ENCODE measurements at regions not wholly inside any gene's neighbourhood (a gene's known extent, or its start where the extent isn't known, plus 50 kb on each side); places are given as distances from the start of the nearest gene placed in this dataset.
A peak's percentile ranks its signal among the peaks of the same experiment; 100 is the strongest.
"Not testable (repeated sequence)": the region's sequence is repeated elsewhere in the genome, so short reads cannot be mapped to it uniquely, and the experiment has no call there.

GRCh38 chr12:126042286-126042685 lies 977.1 kb downstream of the AACS start:
- Histone ChIP-seq H3K4me1 (no peaks in the 10 kb centered on the region), H3K36me3 (no peaks in the 10 kb centered on the region), H3K27me3 (no peaks in the 10 kb centered on the region), H3K9me3 (peaks cover 9% of the 10 kb centered on the region; the same call in 1 of the 2 replicates), H3K4me2 (no peak overlapping the region), H4K20me1 (no peaks in the 10 kb centered on the region), H3K9ac (no peak overlapping the region), H3K4me3 (no peak overlapping the region), H3K27ac (no peak overlapping the region)
- TF ChIP-seq Cebpa-rat (IDR thresholded peaks at IDR 0.05) = no peak

GRCh38 chr12:126049501-126049900 lies 984.3 kb downstream of the AACS start:
- H3K9ac ChIP-seq, H3K4me3 ChIP-seq, H3K9me3 ChIP-seq, H3K36me3 ChIP-seq, H3K4me1 ChIP-seq, H4K20me1 ChIP-seq, H3K4me2 ChIP-seq, H3K27ac ChIP-seq, H3K27me3 ChIP-seq: not testable (repeated sequence)

DNA sequence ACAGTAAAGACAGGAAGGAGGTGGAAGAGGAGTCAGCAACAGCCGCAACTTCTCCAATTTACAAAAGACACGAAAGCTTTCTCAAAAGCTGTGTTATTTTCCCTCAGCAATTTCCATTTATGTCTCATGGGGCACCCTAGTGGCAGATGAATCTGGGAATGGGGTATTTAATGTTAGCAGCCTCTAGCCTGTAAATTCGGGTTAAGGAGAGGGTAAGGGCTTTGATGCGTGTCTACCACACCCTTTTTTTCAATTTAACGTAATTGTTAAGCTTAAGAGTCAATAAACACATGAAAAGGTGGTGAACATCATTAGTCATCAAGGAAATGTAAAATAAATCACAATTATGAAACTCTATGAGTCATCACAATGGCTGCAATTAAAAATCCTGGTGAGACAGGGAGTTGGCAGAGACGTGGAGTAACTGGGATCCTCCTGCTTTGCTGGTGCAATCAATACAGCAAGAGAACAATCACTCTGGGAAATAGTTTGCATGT lies 986.4 kb downstream of the AACS start:
- H3K9me3 ChIP-seq = no peaks in the 10 kb centered on the region

DNA sequence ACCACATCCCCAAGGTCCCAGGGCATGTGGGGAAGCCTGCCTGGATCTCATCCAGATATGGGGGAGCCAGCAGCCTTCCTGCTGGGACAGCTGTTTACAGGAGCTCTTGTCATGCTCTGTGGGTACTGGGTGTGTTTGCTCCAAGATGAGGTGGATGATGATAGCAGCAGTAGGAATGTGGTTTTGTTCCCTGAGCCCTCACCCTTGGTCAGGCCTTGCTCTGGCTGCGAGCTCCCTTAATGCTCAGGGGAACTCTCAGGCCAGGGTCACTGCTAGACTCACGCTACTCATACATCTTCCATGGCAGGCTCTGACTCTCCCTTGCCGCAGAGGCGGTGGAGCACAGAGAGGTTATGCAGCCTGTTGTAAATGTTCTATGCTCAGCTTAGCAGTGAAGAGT lies 990.3 kb downstream of the AACS start:
- Histone ChIP-seq H4K20me1 (no peaks in the 10 kb centered on the region), H3K4me3 (no peak overlapping the region), H3K4me1 (no peaks in the 10 kb centered on the region), H3K4me2 (no peak overlapping the region), H3K9ac (no peak overlapping the region), H3K27me3 (no peaks in the 10 kb centered on the region), H3K27ac (no peak overlapping the region), H3K36me3 (no peaks in the 10 kb centered on the region), H3K9me3 (no peaks in the 10 kb centered on the region)
- TF ChIP-seq Cebpa-rat (IDR thresholded peaks at IDR 0.05) = no peak

More for the DNA sequence above, 986.4 kb downstream of the AACS start:
- TF ChIP-seq Cebpa-rat (IDR thresholded peaks at IDR 0.05) = no peak
- no peak overlapping the region for H3K27ac ChIP-seq
- H3K4me2 ChIP-seq = no peak overlapping the region
- no peaks in the 10 kb centered on the region for H4K20me1 ChIP-seq
- H3K9ac ChIP-seq = no peak overlapping the region
- no peaks in the 10 kb centered on the region for H3K4me1 ChIP-seq
- H3K4me3 ChIP-seq = no peak overlapping the region
- no peaks in the 10 kb centered on the region for H3K27me3 ChIP-seq
- no peaks in the 10 kb centered on the region for H3K36me3 ChIP-seq

GRCh38 chr12:126061777-126062176 lies 996.5 kb downstream of the AACS start:
- no peak for TF ChIP-seq Cebpa-rat (IDR thresholded peaks at IDR 0.05)
- Histone ChIP-seq H3K9ac (no peak overlapping the region), H3K36me3 (no peaks in the 10 kb centered on the region)

DNA sequence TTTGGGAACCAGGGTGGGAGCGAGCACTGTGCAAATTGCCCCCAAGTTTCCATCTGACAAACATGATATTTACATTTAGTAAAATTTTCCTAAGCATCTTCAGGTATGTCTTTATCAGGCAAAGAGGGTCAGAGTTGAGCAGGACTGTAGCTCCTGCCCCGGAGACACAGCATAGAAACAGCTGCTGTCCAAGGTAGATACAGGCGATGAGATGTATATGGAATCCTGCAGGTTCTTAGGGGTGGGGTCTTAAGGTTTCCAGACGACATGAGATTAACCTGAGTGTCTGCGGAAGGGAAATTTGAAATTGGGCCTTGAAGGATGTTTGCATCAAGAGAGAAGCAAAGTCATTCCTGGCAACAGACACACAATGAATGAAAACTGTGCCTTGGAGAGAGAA lies 998.8 kb downstream of the AACS start:
- Histone ChIP-seq H3K27me3 (no peaks in the 10 kb centered on the region), H4K20me1 (no peaks in the 10 kb centered on the region), H3K9me3 (no peaks in the 10 kb centered on the region), H3K27ac (no peak overlapping the region), H3K9ac (no peak overlapping the region), H3K4me1 (peaks cover 10% of the 10 kb centered on the region), H3K36me3 (no peaks in the 10 kb centered on the region), H3K4me3 (no peak overlapping the region), H3K4me2 (no peak overlapping the region)
- TF ChIP-seq Cebpa-rat (IDR thresholded peaks at IDR 0.05) = no peak

More at GRCh38 chr12:126061777-126062176, 996.5 kb downstream of the AACS start:
- Histone ChIP-seq H3K4me1 (peaks cover 10% of the 10 kb centered on the region), H4K20me1 (no peaks in the 10 kb centered on the region), H3K27ac (no peak overlapping the region), H3K9me3 (no peaks in the 10 kb centered on the region), H3K4me2 (peak overlapping the region; percentile 57), H3K4me3 (no peak overlapping the region), H3K27me3 (no peaks in the 10 kb centered on the region)

GRCh38 chr12:126067626-126068329 lies 1002.5 kb downstream of the AACS start:
- Histone ChIP-seq H3K27ac (no peak overlapping the region), H4K20me1 (no peaks in the 10 kb centered on the region), H3K4me3 (no peak overlapping the region), H3K27me3 (no peaks in the 10 kb centered on the region), H3K9me3 (peaks cover 26% of the 10 kb centered on the region), H3K9ac (no peak overlapping the region), H3K4me1 (no peaks in the 10 kb centered on the region), H3K36me3 (no peaks in the 10 kb centered on the region), H3K4me2 (no peak overlapping the region)
- no peak for TF ChIP-seq Cebpa-rat (IDR thresholded peaks at IDR 0.05)

- Histone ChIP-seq H4K20me1 (no peaks in the 10 kb centered on the region), H3K4me1 (no peaks in the 10 kb centered on the region)
- no peak for TF ChIP-seq Cebpa-rat (IDR thresholded peaks at IDR 0.05)
Observed at GRCh38 chr12:126069549-126070165, 1004.4 kb downstream of the AACS start.

DNA sequence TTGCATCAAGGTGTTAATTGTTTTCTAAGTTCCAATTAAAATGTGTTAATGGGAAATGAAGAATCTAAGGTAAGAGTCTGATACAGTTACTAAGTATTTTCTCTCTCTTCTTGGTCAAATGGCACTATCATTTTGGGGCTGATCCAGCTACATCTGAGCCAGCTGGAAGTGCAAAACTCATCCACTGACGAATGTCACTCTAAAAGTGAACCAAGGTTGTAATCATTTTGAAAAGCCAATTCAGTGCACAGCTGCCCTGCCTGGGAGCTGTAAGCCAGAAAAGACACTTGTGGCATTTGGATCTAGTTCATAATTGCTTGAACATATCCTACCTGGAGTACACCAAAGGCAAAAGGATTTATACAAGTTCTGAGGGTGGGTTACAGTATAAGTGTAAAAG lies 1011.3 kb downstream of the AACS start:
- Histone ChIP-seq H3K27ac (no peak overlapping the region), H3K9ac (no peak overlapping the region), H3K36me3 (no peaks in the 10 kb centered on the region), H4K20me1 (no peaks in the 10 kb centered on the region), H3K27me3 (no peaks in the 10 kb centered on the region), H3K4me2 (no peak overlapping the region), H3K4me3 (no peak overlapping the region), H3K9me3 (peaks cover 15% of the 10 kb centered on the region; the same call in 1 of the 2 replicates), H3K4me1 (no peaks in the 10 kb centered on the region)
- no peak for TF ChIP-seq Cebpa-rat (IDR thresholded peaks at IDR 0.05)

More at GRCh38 chr12:126069549-126070165, 1004.4 kb downstream of the AACS start:
- H3K4me2 ChIP-seq = no peak overlapping the region
- no peak overlapping the region for H3K9ac ChIP-seq
- no peaks in the 10 kb centered on the region for H3K36me3 ChIP-seq
- H3K9me3 ChIP-seq = peaks cover 35% of the 10 kb centered on the region
- no peak overlapping the region for H3K27ac ChIP-seq
- no peak overlapping the region for H3K4me3 ChIP-seq
- no peaks in the 10 kb centered on the region for H3K27me3 ChIP-seq

DNA sequence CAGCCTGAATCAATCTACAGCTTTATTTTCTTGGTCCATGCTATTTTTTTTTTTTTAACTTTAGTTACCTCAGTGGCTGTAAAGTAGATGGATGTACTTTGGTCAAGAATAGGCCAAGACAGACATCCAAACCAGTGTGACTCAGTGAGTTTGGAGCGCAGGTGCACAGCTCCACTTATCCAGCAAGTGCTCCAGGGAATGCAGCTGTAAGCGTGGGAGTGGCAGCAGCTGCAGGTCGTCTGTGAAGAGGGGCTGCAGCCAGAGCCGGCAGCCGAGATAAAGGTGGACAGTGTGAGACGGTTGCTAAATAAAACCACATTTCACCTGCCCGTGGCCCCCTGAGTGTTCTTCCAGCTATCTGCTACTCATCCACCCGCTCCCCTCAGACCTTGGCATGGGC lies 1018.7 kb downstream of the AACS start:
- Histone ChIP-seq H4K20me1 (no peaks in the 10 kb centered on the region), H3K9ac (no peak overlapping the region), H3K36me3 (no peaks in the 10 kb centered on the region), H3K4me1 (no peaks in the 10 kb centered on the region; the same call in 1 of the 2 replicates), H3K4me2 (no peak overlapping the region), H3K27me3 (no peaks in the 10 kb centered on the region), H3K4me3 (no peak overlapping the region), H3K27ac (no peak overlapping the region), H3K9me3 (0 out of 2 replicates have a peak, but pooled peaks cover 4% of the 10 kb centered on the region)
- no peak for TF ChIP-seq Cebpa-rat (IDR thresholded peaks at IDR 0.05)
